Fibroblast of skin of back (primary cell): ENCODE measurements at regions not wholly inside any gene's neighbourhood (a gene's known extent, or its start where the extent isn't known, plus 50 kb on each side); places are given as distances from the start of the nearest gene placed in this dataset.

Experiments
- DNase-seq: peaks from one replicate; pipeline ENCODE4 v3.0.0-alpha.2; 2013

GRCh38 chr10:10516346-10517130, 501.1 kb upstream of the CELF2 start:
- no peak for DNase-seq

DNA sequence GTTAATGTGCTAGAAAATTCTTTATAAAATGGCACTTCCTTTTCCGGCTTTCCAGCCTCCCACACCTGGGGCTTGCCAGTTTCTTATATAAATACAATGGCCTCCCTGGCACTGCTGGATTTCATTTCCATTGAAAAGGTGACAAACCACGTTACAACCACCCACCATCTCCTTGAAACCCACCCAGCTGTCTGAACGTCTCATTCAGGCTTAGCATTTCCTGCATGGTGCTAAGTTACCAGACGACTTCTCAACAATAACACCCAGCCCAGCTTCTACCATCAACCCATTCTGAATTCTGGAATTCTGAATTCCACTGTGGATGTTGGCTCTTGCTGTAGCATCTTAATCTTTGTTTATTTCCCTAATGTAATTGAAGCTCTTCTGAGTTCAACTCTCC, 499.8 kb upstream of the CELF2 start:
- no peak for DNase-seq

GRCh38 chr10:10519674-10520073, 498.0 kb upstream of the CELF2 start:
- no peak for DNase-seq

DNA sequence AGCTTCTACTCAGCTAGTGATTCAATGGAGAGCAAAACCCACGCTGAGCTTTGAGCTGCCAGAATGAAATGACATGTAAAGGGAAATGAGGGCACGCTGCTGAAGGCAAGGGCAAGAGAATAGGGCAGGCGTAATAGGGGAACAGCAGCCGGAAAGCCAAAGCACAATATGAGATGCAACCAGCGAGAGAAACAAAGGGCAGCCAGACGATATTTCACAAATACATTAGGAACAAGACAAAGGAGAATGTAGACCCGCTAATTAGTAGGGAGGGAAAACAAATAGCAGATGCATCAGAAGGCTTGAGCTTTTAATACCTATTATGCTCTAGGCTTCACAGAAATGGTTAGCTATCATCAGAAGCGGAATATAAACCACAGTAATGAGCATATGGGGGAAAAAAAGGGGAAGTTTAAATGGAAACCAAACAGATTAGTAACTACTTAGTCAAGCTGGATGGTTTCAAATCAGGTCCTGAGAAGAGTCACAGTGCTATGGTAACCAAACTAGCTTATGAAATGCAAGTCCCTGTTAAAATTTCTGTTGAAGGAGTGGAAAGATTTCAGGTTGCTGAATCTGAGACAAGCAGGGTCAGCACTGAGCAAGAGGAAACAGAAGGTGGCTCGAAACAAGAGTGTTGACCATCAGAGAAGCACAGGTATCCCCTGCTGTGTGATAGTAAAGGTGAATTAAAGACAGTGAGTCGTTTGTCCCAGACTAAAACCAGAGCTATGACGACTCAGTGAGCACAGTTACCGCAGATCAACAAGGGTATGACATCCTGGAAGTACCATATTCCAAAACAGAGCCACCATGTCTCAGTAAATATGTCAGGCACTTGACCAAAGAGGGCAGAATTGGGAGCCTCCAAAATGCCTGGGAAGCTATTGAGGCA, 496.9 kb upstream of the CELF2 start:
- DNase-seq: no peak

GRCh38 chr10:10526846-10527245, 490.8 kb upstream of the CELF2 start:
- DNase-seq: no peak

- DNase-seq: no peak
Measured at GRCh38 chr10:10527861-10528562, 489.7 kb upstream of the CELF2 start.

GRCh38 chr10:10528563-10528910, 489.1 kb upstream of the CELF2 start:
- peak; percentile 51 for DNase-seq

GRCh38 chr10:10530313-10530712, 487.4 kb upstream of the CELF2 start:
- DNase-seq: no peak

DNA sequence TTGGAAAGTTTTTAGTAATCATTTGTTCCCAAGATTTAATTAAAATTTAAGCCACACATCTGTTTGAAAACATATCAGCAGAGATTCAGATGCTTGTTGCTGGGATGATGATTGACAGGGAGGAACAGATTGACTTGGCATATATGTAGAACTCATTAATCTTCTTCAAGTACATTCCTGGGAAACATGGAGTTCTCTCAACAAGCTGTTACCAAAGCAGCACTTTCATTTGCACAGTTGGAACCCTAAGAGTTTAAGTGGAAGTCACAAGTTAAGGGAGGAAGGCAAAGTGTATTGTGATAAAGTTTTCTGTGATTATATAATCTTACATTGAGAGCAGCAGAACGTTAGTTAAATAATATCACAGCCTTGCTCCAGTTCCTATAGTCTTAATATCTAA, 485.4 kb upstream of the CELF2 start:
- no peak for DNase-seq

DNA sequence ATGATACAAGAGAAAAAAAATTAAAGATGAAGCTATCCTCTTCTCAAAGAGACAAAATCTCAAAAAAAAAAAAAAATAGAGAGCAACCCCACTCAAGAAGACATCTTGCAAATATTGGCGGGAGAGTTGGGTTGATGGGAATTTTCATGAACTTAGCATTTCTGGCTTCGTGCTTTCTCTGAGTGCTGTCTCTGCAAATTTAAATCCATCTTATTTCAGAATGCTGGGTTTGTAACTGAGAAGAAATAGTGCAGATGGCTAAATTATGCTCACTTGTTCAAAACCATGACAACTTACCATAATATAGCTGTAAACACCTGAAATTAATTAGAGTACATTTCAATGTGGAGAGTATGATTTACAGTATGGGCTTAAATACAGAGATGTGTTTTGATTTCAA, 484.8 kb upstream of the CELF2 start:
- no peak for DNase-seq

- peak; percentile 21 for DNase-seq
Measured at GRCh38 chr10:10533437-10533836, 484.2 kb upstream of the CELF2 start.

DNA sequence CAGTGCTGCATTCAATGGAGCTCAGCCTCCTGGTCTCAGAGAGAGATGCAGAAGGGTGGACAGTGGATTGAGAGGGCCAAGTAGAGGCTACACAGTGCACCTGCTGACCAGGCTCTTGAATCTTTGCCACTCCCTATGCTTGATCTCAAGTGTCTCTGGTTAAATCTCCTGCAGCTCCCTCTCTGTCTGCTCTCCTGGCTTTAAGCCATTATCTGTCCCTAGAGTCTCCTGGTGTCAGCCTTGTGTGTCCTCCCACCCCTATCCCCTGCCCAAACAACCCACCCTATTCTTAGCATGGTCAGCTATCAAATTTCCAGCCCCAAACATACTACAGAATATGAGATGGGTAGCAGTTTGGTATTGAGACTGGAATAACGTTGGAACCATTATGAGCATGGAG, 479.3 kb upstream of the CELF2 start:
- no peak for DNase-seq

DNA sequence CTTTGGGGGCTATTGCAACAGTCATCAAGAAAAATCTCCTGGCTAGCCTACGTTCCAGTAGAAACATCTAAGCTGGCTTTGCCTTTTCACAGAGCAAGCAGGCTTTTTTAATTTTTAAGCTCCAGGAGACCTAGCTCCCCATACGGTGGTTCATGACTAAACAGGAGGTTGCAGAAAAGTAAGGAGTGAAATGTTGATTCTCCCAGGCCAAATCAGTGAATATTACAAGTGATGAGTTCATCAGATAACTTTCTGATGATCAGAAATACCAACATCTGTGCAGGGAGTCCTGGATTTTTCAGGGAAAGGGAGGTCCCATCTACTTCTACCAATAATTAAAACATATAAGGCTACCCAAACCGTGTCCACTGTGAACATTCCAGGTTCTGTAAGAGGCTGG, 477.3 kb upstream of the CELF2 start:
- peak; percentile 70 for DNase-seq

GRCh38 chr10:10542477-10542876, 475.2 kb upstream of the CELF2 start:
- DNase-seq: peak; percentile 80

GRCh38 chr10:10544890-10545289, 472.8 kb upstream of the CELF2 start:
- DNase-seq: no peak

DNA sequence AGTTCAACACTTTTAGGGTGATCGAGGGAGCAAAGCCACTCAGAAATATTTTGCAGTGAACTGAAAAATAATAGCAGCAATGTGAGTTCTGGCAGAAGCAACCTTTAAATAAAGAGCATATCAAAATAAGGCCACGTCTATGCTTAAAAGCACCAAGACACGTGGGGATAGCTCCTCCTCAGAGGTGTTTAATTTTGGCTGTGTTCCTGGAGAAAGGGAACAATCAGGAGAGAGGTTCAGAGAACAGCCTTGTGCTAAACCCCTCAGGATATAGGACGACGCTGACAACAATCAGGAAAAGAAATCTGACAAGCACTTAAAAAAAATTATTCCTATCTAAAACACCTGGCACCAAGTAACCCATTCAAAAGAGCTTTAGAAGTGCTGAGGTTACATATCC, 471.9 kb upstream of the CELF2 start:
- no peak for DNase-seq

- no peak for DNase-seq
Measured at GRCh38 chr10:10551596-10552301, 465.9 kb upstream of the CELF2 start.

GRCh38 chr10:10552948-10553347, 464.7 kb upstream of the CELF2 start:
- no peak for DNase-seq

- DNase-seq: peak; percentile 71
Measured at GRCh38 chr10:10564081-10564794, 453.4 kb upstream of the CELF2 start.

GRCh38 chr10:10576937-10577336, 440.7 kb upstream of the CELF2 start:
- no peak for DNase-seq

GRCh38 chr10:10579709-10580108, 438.0 kb upstream of the CELF2 start:
- DNase-seq: no peak

- DNase-seq: no peak
Measured at GRCh38 chr10:10584161-10584560, 433.5 kb upstream of the CELF2 start.
